Natural killer cell (primary cell): ENCODE measurements at regions not wholly inside any gene's neighbourhood (a gene's known extent, or its start where the extent isn't known, plus 50 kb on each side); places are given as distances from the start of the nearest gene placed in this dataset.

ENCODE experiments used
- ATAC-seq, 3 donors: fragments of 150-1000 bp in 2 of 3; fragments of 200-7000 bp in 1 of 3; cut with Tn5 transposase; 1 replicate in 1 of 3; 2 replicates in 2 of 3; pipeline ENCODE4 v1.10.0; 2021; ENCODE audit warnings: mild to moderate bottlenecking in 2 of 3, moderate library complexity in 2 of 3
- DNase-seq, 2 donors: peaks; one replicate each; pipeline versions ENCODE4 v3.0.0 to v3.0.0-alpha.2; 2013 to 2021; ENCODE audit warnings: mixed read lengths in 1 of 2
- H3K27ac ChIP-seq: one replicate; pipeline ENCODE4 v1.5.1; 2013; ENCODE audit warnings: mild to moderate bottlenecking, low read length
- H3K27me3 ChIP-seq: one replicate; pipeline ENCODE4 v1.6.1; 2013; ENCODE audit warnings: low read length; ENCODE audit not compliant: control insufficient read depth, insufficient read depth
- H3K36me3 ChIP-seq: one replicate; pipeline ENCODE4 v1.6.1; 2013; ENCODE audit warnings: low read length; ENCODE audit not compliant: control insufficient read depth, insufficient read depth
- H3K4me1 ChIP-seq: one replicate; pipeline ENCODE4 v1.6.1; 2013; ENCODE audit warnings: low read length; ENCODE audit not compliant: control insufficient read depth, insufficient read depth
- H3K4me3 ChIP-seq: one replicate; pipeline ENCODE4 v1.5.1; 2013; ENCODE audit warnings: low read length
- H3K9me3 ChIP-seq: one replicate; pipeline ENCODE4 v1.6.1; 2013; ENCODE audit warnings: low read length; ENCODE audit not compliant: control insufficient read depth, insufficient read depth
- H3K27ac Mint-ChIP-seq, 2 donors: one replicate each; pipeline ENCODE4 v1.8.0; 2022; ENCODE audit warnings: mild to moderate bottlenecking in 2 of 2, mixed read lengths in 2 of 2, moderate library complexity in 1 of 2
- H3K27me3 Mint-ChIP-seq, 2 donors: one replicate each; pipeline ENCODE4 v1.8.0; 2022; ENCODE audit warnings: low read depth in 2 of 2, mixed read lengths in 2 of 2
- H3K36me3 Mint-ChIP-seq: one replicate; pipeline ENCODE4 v1.8.0; 2022; ENCODE audit warnings: mixed read lengths
- H3K4me1 Mint-ChIP-seq, 2 donors: one replicate each; pipeline ENCODE4 v1.8.0; 2022; ENCODE audit warnings: mixed read lengths in 2 of 2
- H3K4me3 Mint-ChIP-seq: one replicate; pipeline ENCODE4 v1.8.0; 2022; ENCODE audit warnings: mild to moderate bottlenecking, moderate library complexity, mixed read lengths
- H3K9me3 Mint-ChIP-seq, 2 donors: one replicate each; pipeline ENCODE4 v1.8.0; 2022; ENCODE audit warnings: mixed read lengths in 2 of 2
- WGBS: methylation state at CpG from one replicate; pipeline ENCODE4 v1.1.7; 2013; ENCODE audit warnings: missing lambda C conversion rate; ENCODE audit not compliant: insufficient coverage; 5-methylcytosine and 5-hydroxymethylcytosine counted together
- intact Hi-C: fragments of 100-400 bp; cut with micrococcal nuclease; formaldehyde crosslinking; loops from one replicate; pipeline ENCODE4 v1.14.2; 2022
- TF ChIP-seq, protein P1 (sequence below): fragments of 200-600 bp; IDR thresholded peaks from one replicate; pipeline ENCODE4 v1.8.0; 2022; ENCODE audit warnings: antibody characterized with exemption

DNA sequence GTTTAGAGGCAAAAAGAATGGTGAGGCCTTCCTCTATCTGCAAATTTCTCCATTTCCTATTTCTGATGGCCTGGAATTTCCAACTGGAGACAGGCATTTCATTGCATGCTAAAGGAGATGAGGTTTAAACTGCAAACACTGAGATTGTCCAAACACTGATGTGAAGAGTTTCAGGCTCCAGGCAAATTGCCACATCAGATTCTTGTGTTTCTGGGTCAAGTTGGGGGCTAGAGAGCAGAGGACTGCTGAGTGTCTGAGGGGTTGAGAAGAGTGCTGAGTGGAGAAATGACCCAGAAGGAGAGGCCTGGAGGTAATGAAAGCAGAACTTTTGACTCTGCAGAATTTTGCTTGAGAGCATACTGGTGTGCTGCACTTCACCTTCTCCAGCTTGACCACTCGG, 216.7 kb upstream of the MPHOSPH6 start:
- no peak overlapping the region for H3K27ac Mint-ChIP-seq
- no peaks in the 10 kb centered on the region for H3K36me3 ChIP-seq
- H3K27me3 ChIP-seq, result no peaks in the 10 kb centered on the region
- 64% methylated on average over 1 of the region's 1 CpG for WGBS
- no peak overlapping the region for H3K27ac ChIP-seq
- no peaks in the 10 kb centered on the region for H3K4me1 ChIP-seq
- DNase-seq (no peak), ATAC-seq (no peak)
- H3K9me3 Mint-ChIP-seq, result no peaks in the 10 kb centered on the region
- no peak overlapping the region for H3K4me3 ChIP-seq
- no peak overlapping the region for H3K4me3 Mint-ChIP-seq
- intact Hi-C loops, result no loop called here
- H3K4me1 Mint-ChIP-seq, result no peaks in the 10 kb centered on the region
- TF ChIP-seq, protein P1, sequence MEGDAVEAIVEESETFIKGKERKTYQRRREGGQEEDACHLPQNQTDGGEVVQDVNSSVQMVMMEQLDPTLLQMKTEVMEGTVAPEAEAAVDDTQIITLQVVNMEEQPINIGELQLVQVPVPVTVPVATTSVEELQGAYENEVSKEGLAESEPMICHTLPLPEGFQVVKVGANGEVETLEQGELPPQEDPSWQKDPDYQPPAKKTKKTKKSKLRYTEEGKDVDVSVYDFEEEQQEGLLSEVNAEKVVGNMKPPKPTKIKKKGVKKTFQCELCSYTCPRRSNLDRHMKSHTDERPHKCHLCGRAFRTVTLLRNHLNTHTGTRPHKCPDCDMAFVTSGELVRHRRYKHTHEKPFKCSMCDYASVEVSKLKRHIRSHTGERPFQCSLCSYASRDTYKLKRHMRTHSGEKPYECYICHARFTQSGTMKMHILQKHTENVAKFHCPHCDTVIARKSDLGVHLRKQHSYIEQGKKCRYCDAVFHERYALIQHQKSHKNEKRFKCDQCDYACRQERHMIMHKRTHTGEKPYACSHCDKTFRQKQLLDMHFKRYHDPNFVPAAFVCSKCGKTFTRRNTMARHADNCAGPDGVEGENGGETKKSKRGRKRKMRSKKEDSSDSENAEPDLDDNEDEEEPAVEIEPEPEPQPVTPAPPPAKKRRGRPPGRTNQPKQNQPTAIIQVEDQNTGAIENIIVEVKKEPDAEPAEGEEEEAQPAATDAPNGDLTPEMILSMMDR, result no peak
- H3K36me3 Mint-ChIP-seq, result no peaks in the 10 kb centered on the region
- H3K27me3 Mint-ChIP-seq, result peaks cover 6 to 12% of the 10 kb centered on the region in 2 donors
- H3K9me3 ChIP-seq, result no peaks in the 10 kb centered on the region

DNA sequence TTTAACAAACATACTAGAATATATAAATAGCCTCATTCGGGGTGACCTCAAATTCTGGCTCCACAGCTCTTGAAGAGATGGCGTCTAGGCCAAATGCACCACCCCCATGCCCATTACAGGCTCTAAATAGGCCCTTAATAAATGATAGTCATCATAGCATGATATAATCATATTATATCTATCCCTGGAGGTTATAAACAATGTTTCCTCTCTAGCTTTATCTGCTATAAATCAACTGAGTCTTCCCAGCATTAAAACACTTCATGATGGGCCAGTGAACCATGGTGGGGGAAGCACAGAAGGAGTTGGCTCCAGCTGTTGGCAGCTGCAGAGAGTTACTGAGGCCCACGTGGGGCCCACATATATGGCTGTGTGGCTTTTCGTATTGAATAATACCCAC, 214.9 kb upstream of the MPHOSPH6 start:
- TF ChIP-seq, protein P1, result no peak
- DNase-seq (no peak), ATAC-seq (no peak)
- no peak overlapping the region for H3K4me3 Mint-ChIP-seq
- Histone ChIP-seq H3K9me3 (no peaks in the 10 kb centered on the region), H3K36me3 (no peaks in the 10 kb centered on the region), H3K4me1 (no peaks in the 10 kb centered on the region), H3K27ac (no peak overlapping the region), H3K4me3 (no peak overlapping the region), H3K27me3 (no peaks in the 10 kb centered on the region)
- H3K27ac Mint-ChIP-seq, result no peak overlapping the region
- H3K36me3 Mint-ChIP-seq, result no peaks in the 10 kb centered on the region
- H3K27me3 Mint-ChIP-seq, result peaks cover 12 to 18% of the 10 kb centered on the region in 2 donors
- H3K4me1 Mint-ChIP-seq, result no peaks in the 10 kb centered on the region
- intact Hi-C loops, result no loop called here
- H3K9me3 Mint-ChIP-seq, result peaks cover 0 to 2% of the 10 kb centered on the region in 2 donors
- 67% methylated on average over 3 of the region's 4 CpGs for WGBS

DNA sequence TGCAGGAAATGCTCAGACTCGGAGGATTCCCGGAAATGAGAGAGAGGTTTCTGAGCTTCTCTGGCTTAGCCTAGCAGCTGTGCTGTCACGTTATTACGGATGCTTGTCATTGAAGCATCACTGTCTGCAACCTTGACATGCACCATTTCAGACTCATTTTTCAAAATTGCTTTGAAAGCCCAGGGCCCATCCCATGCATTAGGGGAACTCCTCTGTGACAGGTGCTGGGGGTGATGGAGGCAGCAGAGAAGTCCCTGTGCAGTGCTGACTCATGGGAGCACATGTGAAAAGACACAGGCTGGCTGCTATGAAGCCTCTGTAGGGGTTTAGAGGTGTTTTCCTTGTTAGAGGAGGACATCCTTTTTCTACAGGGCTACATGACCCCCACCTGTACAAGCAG, 214.0 kb upstream of the MPHOSPH6 start:
- TF ChIP-seq, protein P1, result no peak
- WGBS, result 70% methylated on average over 4 of the region's 4 CpGs
- H3K4me1 ChIP-seq, result no peaks in the 10 kb centered on the region
- no peak overlapping the region for H3K27ac ChIP-seq
- Mint-ChIP-seq H3K27ac (no peak overlapping the region), H3K4me1 (no peaks in the 10 kb centered on the region), H3K36me3 (no peaks in the 10 kb centered on the region), H3K27me3 (peaks cover 12 to 18% of the 10 kb centered on the region in 2 donors), H3K9me3 (peaks cover 0 to 2% of the 10 kb centered on the region in 2 donors), H3K4me3 (no peak overlapping the region)
- no peaks in the 10 kb centered on the region for H3K36me3 ChIP-seq
- H3K27me3 ChIP-seq, result no peaks in the 10 kb centered on the region
- intact Hi-C loops, result no loop called here
- DNase-seq (no peak), ATAC-seq (no peak)
- H3K4me3 ChIP-seq, result no peak overlapping the region
- no peaks in the 10 kb centered on the region for H3K9me3 ChIP-seq

DNA sequence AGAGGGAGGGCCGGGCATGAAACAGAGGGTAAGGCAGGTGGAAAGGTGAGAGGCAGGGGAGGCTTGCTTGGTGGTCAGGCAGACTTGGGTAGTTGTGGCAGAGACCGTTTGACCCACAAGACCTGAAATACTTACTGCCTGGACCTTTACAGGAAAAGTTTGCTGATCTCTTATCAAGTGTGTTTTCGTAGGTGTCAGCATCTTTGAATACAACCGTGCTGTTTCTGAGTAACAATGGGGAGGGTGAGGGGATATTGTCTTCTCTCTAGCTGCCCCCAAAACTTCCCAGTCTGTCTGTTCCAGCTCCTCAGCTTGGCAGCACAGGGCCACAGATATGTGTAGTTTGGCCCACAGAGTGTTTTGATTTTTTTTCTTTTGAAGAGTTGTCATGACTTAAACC, 212.5 kb upstream of the MPHOSPH6 start:
- Histone ChIP-seq H3K36me3 (no peaks in the 10 kb centered on the region), H3K27me3 (no peaks in the 10 kb centered on the region), H3K9me3 (no peaks in the 10 kb centered on the region), H3K4me3 (no peak overlapping the region), H3K4me1 (no peaks in the 10 kb centered on the region), H3K27ac (no peak overlapping the region)
- TF ChIP-seq, protein P1, result no peak
- 42% methylated on average over 4 of the region's 4 CpGs for WGBS
- Mint-ChIP-seq H3K36me3 (no peaks in the 10 kb centered on the region), H3K27ac (no peak overlapping the region), H3K4me1 (no peaks in the 10 kb centered on the region), H3K9me3 (peaks cover 0 to 2% of the 10 kb centered on the region in 2 donors), H3K4me3 (no peak overlapping the region), H3K27me3 (peaks cover 11 to 18% of the 10 kb centered on the region in 2 donors)
- ATAC-seq (no peak), DNase-seq (no peak)
- intact Hi-C loops, result no loop called here
